CD14-positive monocyte (primary cell): ENCODE measurements at regions not wholly inside any gene's neighbourhood (a gene's known extent, or its start where the extent isn't known, plus 50 kb on each side); places are given as distances from the start of the nearest gene placed in this dataset.
"Not testable (repeated sequence)": the region's sequence is repeated elsewhere in the genome, so short reads cannot be mapped to it uniquely, and the experiment has no call there.

Experiments
- DNase-seq, 3 donors: peaks; one replicate each; pipeline ENCODE4 v3.0.0-alpha.2; 2011 to 2022
- H2AFZ ChIP-seq: 2 replicates; pipeline ENCODE4 v1.6.0; 2012; ENCODE audit warnings: mild to moderate bottlenecking, low read depth, low read length, inconsistent platforms; ENCODE audit not compliant: insufficient read depth, poor library complexity, severe bottlenecking
- H3K27ac ChIP-seq, 2 donors: 1 replicate in 1 of 2; 2 replicates in 1 of 2; pipeline ENCODE4 v1.5.1; 2012 to 2013; ENCODE audit warnings: low read length in 2 of 2, control low read depth in 1 of 2, inconsistent platforms in 1 of 2, low read depth in 1 of 2, mild to moderate bottlenecking in 1 of 2
- H3K27me3 ChIP-seq, 2 donors: one replicate each; pipeline versions ENCODE4 v1.6.0 to v1.6.1; 2011 to 2013; ENCODE audit warnings: low read length in 2 of 2; ENCODE audit not compliant: control insufficient read depth in 2 of 2, insufficient read depth in 2 of 2
- H3K36me3 ChIP-seq, 2 donors: replicated peaks in 1 of 2; 1 replicate in 1 of 2; 2 replicates in 1 of 2; pipeline versions ENCODE4 v1.5.1 to v1.6.1; 2012 to 2013; ENCODE audit warnings: low read length in 2 of 2, control low read depth in 1 of 2, inconsistent platforms in 1 of 2, mild to moderate bottlenecking in 1 of 2; ENCODE audit not compliant: insufficient read depth in 2 of 2, control insufficient read depth in 1 of 2
- H3K4me1 ChIP-seq, 2 donors: 1 replicate in 1 of 2; 2 replicates in 1 of 2; pipeline versions ENCODE4 v1.5.1 to v1.6.1; 2012 to 2013; ENCODE audit warnings: low read length in 2 of 2, control low read depth in 1 of 2, inconsistent platforms in 1 of 2, mild to moderate bottlenecking in 1 of 2, moderate library complexity in 1 of 2; ENCODE audit not compliant: insufficient read depth in 2 of 2, control insufficient read depth in 1 of 2
- H3K4me2 ChIP-seq: replicated peaks from 2 replicates; pipeline ENCODE3; 2012; ENCODE audit warnings: low read length, moderate library complexity, mild to moderate bottlenecking; ENCODE audit not compliant: poor library complexity, severe bottlenecking; ENCODE audit errors: extremely low read depth
- H3K4me3 ChIP-seq, 3 experiments: fragments of 200-600 bp in 1 of 3; sonication (generic) in 1 of 3; replicated peaks in 1 of 3; 1 replicate in 2 of 3; 2 replicates in 1 of 3; pipeline ENCODE4 v1.5.1; 2011 to 2013; ENCODE audit warnings: low read length in 3 of 3, mild to moderate bottlenecking in 3 of 3, control low read depth in 2 of 3, low read depth in 2 of 3, inconsistent platforms in 1 of 3, moderate library complexity in 1 of 3
- H3K79me2 ChIP-seq: 2 replicates; pipeline ENCODE4 v1.6.0; 2012; ENCODE audit warnings: mild to moderate bottlenecking, control low read depth, inconsistent platforms, low read length, moderate library complexity; ENCODE audit not compliant: insufficient read depth
- H3K9ac ChIP-seq: 2 replicates; pipeline ENCODE4 v1.6.0; 2017; ENCODE audit warnings: low read length, mild to moderate bottlenecking; ENCODE audit not compliant: insufficient read depth, poor library complexity, severe bottlenecking
- H3K9me3 ChIP-seq, 2 donors: replicated peaks in 1 of 2; 1 replicate in 1 of 2; 2 replicates in 1 of 2; pipeline versions ENCODE4 v1.5.1 to v1.6.1; 2012 to 2013; ENCODE audit warnings: low read length in 2 of 2, control low read depth in 1 of 2; ENCODE audit not compliant: control insufficient read depth in 1 of 2, insufficient read depth in 1 of 2
- H4K20me1 ChIP-seq: 2 replicates; pipeline ENCODE4 v1.6.0; 2012; ENCODE audit warnings: mild to moderate bottlenecking, low read length, control low read depth, moderate library complexity; ENCODE audit not compliant: insufficient read depth
- H3K27ac Mint-ChIP-seq, 7 donors: one replicate each; pipeline ENCODE4 v1.8.0; 2020; ENCODE audit warnings: mild to moderate bottlenecking in 7 of 7, mixed read lengths in 7 of 7, moderate library complexity in 6 of 7, inconsistent platforms in 2 of 7
- H3K27me3 Mint-ChIP-seq, 3 donors: one replicate each; pipeline ENCODE4 v1.8.0; 2021 to 2022; ENCODE audit warnings: low read depth in 3 of 3, mild to moderate bottlenecking in 3 of 3, mixed read lengths in 3 of 3, moderate library complexity in 3 of 3, inconsistent platforms in 1 of 3
- H3K36me3 Mint-ChIP-seq, 2 donors: one replicate each; pipeline ENCODE4 v1.8.0; 2020; ENCODE audit warnings: mixed read lengths in 2 of 2, inconsistent platforms in 1 of 2, mild to moderate bottlenecking in 1 of 2
- H3K4me1 Mint-ChIP-seq: one replicate; pipeline ENCODE4 v1.8.0; 2020; ENCODE audit warnings: mild to moderate bottlenecking, mixed read lengths
- H3K4me3 Mint-ChIP-seq, 2 donors: one replicate each; pipeline ENCODE4 v1.8.0; 2020; ENCODE audit warnings: mild to moderate bottlenecking in 2 of 2, mixed read lengths in 2 of 2, moderate library complexity in 1 of 2
- H3K9me3 Mint-ChIP-seq, 7 donors: one replicate each; pipeline ENCODE4 v1.8.0; 2020 to 2022; ENCODE audit warnings: mixed read lengths in 7 of 7, mild to moderate bottlenecking in 6 of 7, moderate library complexity in 6 of 7, inconsistent platforms in 2 of 7
- WGBS: methylation state at CpG from one replicate; pipeline ENCODE4 v1.1.5; 2013; ENCODE audit warnings: missing lambda C conversion rate; ENCODE audit not compliant: insufficient coverage; 5-methylcytosine and 5-hydroxymethylcytosine counted together
- intact Hi-C, 2 donors: fragments of 100-400 bp; cut with micrococcal nuclease; formaldehyde crosslinking; loops; one replicate each; pipeline versions ENCODE4 v1.15.0 to v1.15.1; 2023
- TF ChIP-seq, protein P1 (sequence below): fragments of 200-600 bp; IDR thresholded peaks from one replicate; pipeline ENCODE4 v1.8.0; 2022; ENCODE audit warnings: antibody characterized with exemption, mild to moderate bottlenecking

DNA sequence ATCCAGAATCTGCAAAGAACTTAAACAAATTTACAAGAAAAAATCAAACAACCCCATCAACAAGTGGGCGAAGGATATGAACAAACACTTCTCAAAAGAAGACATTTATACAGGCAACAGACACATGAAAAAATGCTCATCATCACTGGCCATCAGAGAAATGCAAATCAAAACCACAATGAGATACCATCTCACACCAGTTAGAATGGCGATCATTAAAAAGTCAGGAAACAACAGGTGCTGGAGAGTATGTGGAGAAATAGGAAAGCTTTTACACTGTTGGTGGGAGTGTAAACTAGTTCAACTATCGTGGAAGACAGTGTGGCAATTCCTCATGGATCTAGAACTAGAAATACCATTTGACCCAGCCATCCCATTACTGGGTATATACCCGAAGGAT lies 121.4 kb upstream of the RGS6 start:
- DNase-seq, H3K79me2 ChIP-seq, H3K4me3 ChIP-seq, H3K27ac Mint-ChIP-seq, intact Hi-C loops, H3K4me2 ChIP-seq, H3K27me3 Mint-ChIP-seq, H3K9ac ChIP-seq, H4K20me1 ChIP-seq, H2AFZ ChIP-seq, H3K4me1 Mint-ChIP-seq, H3K27ac ChIP-seq, H3K27me3 ChIP-seq, H3K9me3 ChIP-seq, H3K36me3 Mint-ChIP-seq, H3K9me3 Mint-ChIP-seq, H3K36me3 ChIP-seq, H3K4me1 ChIP-seq, H3K4me3 Mint-ChIP-seq: not testable (repeated sequence)
- WGBS: no CpG with 5 or more reads among the region's 4 CpGs

GRCh38 chr14:71812693-71813092 lies 119.5 kb upstream of the RGS6 start:
- TF ChIP-seq, protein P1, sequence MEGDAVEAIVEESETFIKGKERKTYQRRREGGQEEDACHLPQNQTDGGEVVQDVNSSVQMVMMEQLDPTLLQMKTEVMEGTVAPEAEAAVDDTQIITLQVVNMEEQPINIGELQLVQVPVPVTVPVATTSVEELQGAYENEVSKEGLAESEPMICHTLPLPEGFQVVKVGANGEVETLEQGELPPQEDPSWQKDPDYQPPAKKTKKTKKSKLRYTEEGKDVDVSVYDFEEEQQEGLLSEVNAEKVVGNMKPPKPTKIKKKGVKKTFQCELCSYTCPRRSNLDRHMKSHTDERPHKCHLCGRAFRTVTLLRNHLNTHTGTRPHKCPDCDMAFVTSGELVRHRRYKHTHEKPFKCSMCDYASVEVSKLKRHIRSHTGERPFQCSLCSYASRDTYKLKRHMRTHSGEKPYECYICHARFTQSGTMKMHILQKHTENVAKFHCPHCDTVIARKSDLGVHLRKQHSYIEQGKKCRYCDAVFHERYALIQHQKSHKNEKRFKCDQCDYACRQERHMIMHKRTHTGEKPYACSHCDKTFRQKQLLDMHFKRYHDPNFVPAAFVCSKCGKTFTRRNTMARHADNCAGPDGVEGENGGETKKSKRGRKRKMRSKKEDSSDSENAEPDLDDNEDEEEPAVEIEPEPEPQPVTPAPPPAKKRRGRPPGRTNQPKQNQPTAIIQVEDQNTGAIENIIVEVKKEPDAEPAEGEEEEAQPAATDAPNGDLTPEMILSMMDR: no peak
- 95% methylated on average over 3 of the region's 4 CpGs for WGBS
- Histone ChIP-seq H3K4me2 (no peak overlapping the region), H3K4me3 (no peak overlapping the region), H2AFZ (no peak overlapping the region), H3K9me3 (no peaks in the 10 kb centered on the region), H3K9ac (no peak overlapping the region), H3K36me3 (no peaks in the 10 kb centered on the region), H3K27me3 (no peaks in the 10 kb centered on the region), H4K20me1 (no peaks in the 10 kb centered on the region), H3K4me1 (no peaks in the 10 kb centered on the region), H3K27ac (no peak overlapping the region), H3K79me2 (no peaks in the 10 kb centered on the region)
- intact Hi-C loops: no loop called here
- Mint-ChIP-seq H3K4me1 (no peaks in the 10 kb centered on the region), H3K27ac (no peak overlapping the region), H3K4me3 (no peak overlapping the region), H3K36me3 (no peaks in the 10 kb centered on the region), H3K9me3 (peaks cover 2 to 8% (median 5%) of the 10 kb centered on the region in 7 donors), H3K27me3 (peaks cover 1 to 6% (median 3%) of the 10 kb centered on the region in 3 donors)
- DNase-seq: no peak
